ENCODE measurements at regions not wholly inside any gene's neighbourhood (a gene's known extent, or its start where the extent isn't known, plus 50 kb on each side); places are given as distances from the start of the nearest gene placed in this dataset.
"Not testable (repeated sequence)": the region's sequence is repeated elsewhere in the genome, so short reads cannot be mapped to it uniquely, and the experiment has no call there.

GRCh38 chr11:115605871-115606497 is 101.8 kb upstream of the CADM1 start:
- no peaks in the 10 kb centered on the region for H3K9me3 Mint-ChIP-seq
- peaks cover 1% of the 10 kb centered on the region for H3K27me3 Mint-ChIP-seq
- no peaks in the 10 kb centered on the region for H3K4me1 Mint-ChIP-seq
- no peak overlapping the region for H3K4me3 Mint-ChIP-seq
- H3K27ac Mint-ChIP-seq = no peak overlapping the region
- no peaks in the 10 kb centered on the region for H3K36me3 Mint-ChIP-seq

- not testable (repeated sequence) for H3K4me3 Mint-ChIP-seq, H3K27me3 Mint-ChIP-seq, H3K27ac Mint-ChIP-seq, H3K9me3 Mint-ChIP-seq, H3K4me1 Mint-ChIP-seq, H3K36me3 Mint-ChIP-seq
These were observed 101.2 kb upstream of the CADM1 start for GRCh38 chr11:115605397-115605796.

- Mint-ChIP-seq H3K27me3 (no peaks in the 10 kb centered on the region), H3K36me3 (no peaks in the 10 kb centered on the region), H3K27ac (no peak overlapping the region), H3K4me3 (no peak overlapping the region), H3K9me3 (no peaks in the 10 kb centered on the region), H3K4me1 (no peaks in the 10 kb centered on the region)
These were observed 94.9 kb upstream of the CADM1 start for GRCh38 chr11:115599125-115599524.

- Mint-ChIP-seq H3K4me1 (no peaks in the 10 kb centered on the region), H3K27ac (no peak overlapping the region), H3K27me3 (no peaks in the 10 kb centered on the region), H3K4me3 (no peak overlapping the region), H3K9me3 (no peaks in the 10 kb centered on the region), H3K36me3 (no peaks in the 10 kb centered on the region)
These were observed 94.2 kb upstream of the CADM1 start for GRCh38 chr11:115598257-115598901.

GRCh38 chr11:115591380-115591779 is 87.2 kb upstream of the CADM1 start:
- H3K36me3 Mint-ChIP-seq = no peaks in the 10 kb centered on the region
- no peaks in the 10 kb centered on the region for H3K27me3 Mint-ChIP-seq
- no peaks in the 10 kb centered on the region for H3K4me1 Mint-ChIP-seq
- no peak overlapping the region for H3K27ac Mint-ChIP-seq
- peaks cover 9% of the 10 kb centered on the region for H3K9me3 Mint-ChIP-seq
- no peak overlapping the region for H3K4me3 Mint-ChIP-seq

- no peak overlapping the region for H3K27ac Mint-ChIP-seq
- H3K4me3 Mint-ChIP-seq = no peak overlapping the region
- H3K4me1 Mint-ChIP-seq = no peaks in the 10 kb centered on the region
- H3K9me3 Mint-ChIP-seq = peaks cover 9% of the 10 kb centered on the region
- no peaks in the 10 kb centered on the region for H3K36me3 Mint-ChIP-seq
- H3K27me3 Mint-ChIP-seq = no peaks in the 10 kb centered on the region
These were observed 86.0 kb upstream of the CADM1 start for GRCh38 chr11:115590254-115590653.

- Mint-ChIP-seq H3K4me1 (no peaks in the 10 kb centered on the region), H3K36me3 (no peaks in the 10 kb centered on the region), H3K27me3 (no peaks in the 10 kb centered on the region), H3K9me3 (peaks cover 9% of the 10 kb centered on the region), H3K4me3 (no peak overlapping the region), H3K27ac (no peak overlapping the region)
These were observed 83.6 kb upstream of the CADM1 start for GRCh38 chr11:115587718-115588342.

GRCh38 chr11:115585361-115586024 is 81.3 kb upstream of the CADM1 start:
- Mint-ChIP-seq H3K27me3 (no peaks in the 10 kb centered on the region), H3K4me1 (no peaks in the 10 kb centered on the region), H3K9me3 (peaks cover 9% of the 10 kb centered on the region), H3K4me3 (no peak overlapping the region), H3K36me3 (no peaks in the 10 kb centered on the region), H3K27ac (no peak overlapping the region)

GRCh38 chr11:115581871-115582639 is 77.8 kb upstream of the CADM1 start:
- Mint-ChIP-seq H3K4me3 (no peak overlapping the region), H3K27ac (no peak overlapping the region), H3K27me3 (no peaks in the 10 kb centered on the region), H3K36me3 (no peaks in the 10 kb centered on the region), H3K4me1 (no peaks in the 10 kb centered on the region), H3K9me3 (no peaks in the 10 kb centered on the region)

- no peaks in the 10 kb centered on the region for H3K27me3 Mint-ChIP-seq
- H3K4me3 Mint-ChIP-seq = no peak overlapping the region
These were observed 76.9 kb upstream of the CADM1 start for GRCh38 chr11:115580927-115581680.

GRCh38 chr11:115580416-115580815 is 76.2 kb upstream of the CADM1 start:
- no peaks in the 10 kb centered on the region for H3K27me3 Mint-ChIP-seq
- H3K4me3 Mint-ChIP-seq = no peak overlapping the region
- H3K27ac Mint-ChIP-seq = no peak overlapping the region
- no peaks in the 10 kb centered on the region for H3K4me1 Mint-ChIP-seq
- H3K9me3 Mint-ChIP-seq = no peaks in the 10 kb centered on the region
- H3K36me3 Mint-ChIP-seq = no peaks in the 10 kb centered on the region

More at GRCh38 chr11:115580927-115581680, 76.9 kb upstream of the CADM1 start:
- Mint-ChIP-seq H3K36me3 (no peaks in the 10 kb centered on the region), H3K9me3 (no peaks in the 10 kb centered on the region), H3K27ac (no peak overlapping the region), H3K4me1 (no peaks in the 10 kb centered on the region)

- Mint-ChIP-seq H3K4me3 (no peak overlapping the region), H3K9me3 (no peaks in the 10 kb centered on the region), H3K27ac (no peak overlapping the region), H3K36me3 (no peaks in the 10 kb centered on the region), H3K27me3 (no peaks in the 10 kb centered on the region), H3K4me1 (no peaks in the 10 kb centered on the region)
These were observed 75.1 kb upstream of the CADM1 start for GRCh38 chr11:115579181-115579825.

GRCh38 chr11:115578275-115578674 is 74.1 kb upstream of the CADM1 start:
- Mint-ChIP-seq H3K27ac (no peak overlapping the region), H3K36me3 (no peaks in the 10 kb centered on the region), H3K4me1 (no peaks in the 10 kb centered on the region), H3K4me3 (no peak overlapping the region), H3K9me3 (no peaks in the 10 kb centered on the region), H3K27me3 (no peaks in the 10 kb centered on the region)

- Mint-ChIP-seq H3K4me1 (no peaks in the 10 kb centered on the region), H3K4me3 (no peak overlapping the region), H3K9me3 (no peaks in the 10 kb centered on the region), H3K27ac (no peak overlapping the region), H3K36me3 (no peaks in the 10 kb centered on the region), H3K27me3 (no peaks in the 10 kb centered on the region)
These were observed 73.5 kb upstream of the CADM1 start for GRCh38 chr11:115577701-115578100.

All from activated naive CD4-positive, alpha-beta T cell treated with anti-CD3 and anti-CD28 coated beads, Interleukin-2, amount 50 U/mL, for 24 hours (primary cell).